RWPE1 (cell line): ENCODE measurements at regions not wholly inside any gene's neighbourhood (a gene's known extent, or its start where the extent isn't known, plus 50 kb on each side); places are given as distances from the start of the nearest gene placed in this dataset.

ENCODE experiments used
- CTCF ChIA-PET: fragments of 350-600 bp; sonication (Branson Sonifier 250); formaldehyde crosslinking; extraction: SDS; loops from one replicate; lab custom pipeline; 2021; lab: Yijun Ruan, JAX
- POLR2A ChIA-PET: fragments of 400-600 bp; formaldehyde crosslinking; extraction: SDS; loops from one replicate; lab custom pipeline; 2020; ENCODE audit warnings: antibody characterized with exemption; ENCODE audit not compliant: low non-redundant PET; lab: Yijun Ruan, JAX
- DNase-seq: peaks from one replicate; pipeline ENCODE4 v3.0.0; 2012; ENCODE audit warnings: low spot score
- H3K27ac ChIP-seq: fragments of 450-650 bp; 2 replicates; pipeline ENCODE4 v1.5.1; 2017
- TF ChIP-seq, protein P1 (sequence below): fragments of 450-650 bp; conservative IDR thresholded peaks from 2 replicates; pipeline ENCODE4 v1.5.1; 2017; ENCODE audit warnings: low read depth, mild to moderate bottlenecking

DNA sequence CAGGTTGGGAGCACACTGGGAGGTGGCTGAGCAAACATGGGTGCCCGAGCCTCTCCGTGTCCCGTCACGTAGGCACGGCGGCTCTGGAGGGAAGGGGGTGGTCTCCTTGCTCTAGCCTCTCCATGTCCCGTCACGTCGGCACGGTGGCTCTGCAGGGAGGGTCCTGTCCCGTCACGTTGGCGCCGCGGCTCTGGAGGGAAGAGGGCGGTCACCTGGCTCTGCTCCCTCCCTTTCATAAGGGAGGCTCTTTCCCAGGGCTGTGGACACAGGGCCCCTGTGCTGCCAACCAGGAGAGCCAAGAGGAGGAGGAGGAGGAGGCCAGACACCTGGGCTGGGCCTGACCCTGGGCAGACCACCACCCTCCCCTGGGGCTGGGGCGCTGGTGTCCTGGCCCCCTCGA is 1173.7 kb downstream of the BRD1 start:
- no peak overlapping the region for H3K27ac ChIP-seq
- DNase-seq: no peak
- CTCF ChIA-PET: no interaction called here
- POLR2A ChIA-PET: no interaction called here
- TF ChIP-seq, protein P1, sequence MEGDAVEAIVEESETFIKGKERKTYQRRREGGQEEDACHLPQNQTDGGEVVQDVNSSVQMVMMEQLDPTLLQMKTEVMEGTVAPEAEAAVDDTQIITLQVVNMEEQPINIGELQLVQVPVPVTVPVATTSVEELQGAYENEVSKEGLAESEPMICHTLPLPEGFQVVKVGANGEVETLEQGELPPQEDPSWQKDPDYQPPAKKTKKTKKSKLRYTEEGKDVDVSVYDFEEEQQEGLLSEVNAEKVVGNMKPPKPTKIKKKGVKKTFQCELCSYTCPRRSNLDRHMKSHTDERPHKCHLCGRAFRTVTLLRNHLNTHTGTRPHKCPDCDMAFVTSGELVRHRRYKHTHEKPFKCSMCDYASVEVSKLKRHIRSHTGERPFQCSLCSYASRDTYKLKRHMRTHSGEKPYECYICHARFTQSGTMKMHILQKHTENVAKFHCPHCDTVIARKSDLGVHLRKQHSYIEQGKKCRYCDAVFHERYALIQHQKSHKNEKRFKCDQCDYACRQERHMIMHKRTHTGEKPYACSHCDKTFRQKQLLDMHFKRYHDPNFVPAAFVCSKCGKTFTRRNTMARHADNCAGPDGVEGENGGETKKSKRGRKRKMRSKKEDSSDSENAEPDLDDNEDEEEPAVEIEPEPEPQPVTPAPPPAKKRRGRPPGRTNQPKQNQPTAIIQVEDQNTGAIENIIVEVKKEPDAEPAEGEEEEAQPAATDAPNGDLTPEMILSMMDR: no peak

DNA sequence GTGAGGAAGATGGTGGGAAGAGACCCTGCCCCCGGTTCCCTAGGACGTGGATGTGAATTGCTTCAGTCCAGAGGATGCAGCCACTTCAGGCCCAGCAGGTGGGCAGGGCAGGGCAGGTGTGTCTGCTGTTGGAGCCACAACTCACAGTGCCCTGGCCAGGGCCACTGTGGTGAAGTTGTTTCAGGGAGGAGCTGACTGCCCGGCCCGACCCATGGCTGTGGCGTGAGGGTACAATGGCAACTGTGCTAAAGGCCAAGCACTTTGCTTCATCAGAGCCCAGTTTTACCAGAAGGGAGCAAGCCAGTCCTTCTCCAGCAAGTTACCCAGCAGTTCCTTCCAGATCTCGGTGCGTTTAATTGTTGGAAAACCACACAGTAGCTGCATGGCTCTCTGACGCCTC is 1174.4 kb downstream of the BRD1 start:
- TF ChIP-seq, protein P1: no peak
- no peak for DNase-seq
- CTCF ChIA-PET: no interaction called here
- H3K27ac ChIP-seq: no peak overlapping the region
- POLR2A ChIA-PET: no interaction called here

DNA sequence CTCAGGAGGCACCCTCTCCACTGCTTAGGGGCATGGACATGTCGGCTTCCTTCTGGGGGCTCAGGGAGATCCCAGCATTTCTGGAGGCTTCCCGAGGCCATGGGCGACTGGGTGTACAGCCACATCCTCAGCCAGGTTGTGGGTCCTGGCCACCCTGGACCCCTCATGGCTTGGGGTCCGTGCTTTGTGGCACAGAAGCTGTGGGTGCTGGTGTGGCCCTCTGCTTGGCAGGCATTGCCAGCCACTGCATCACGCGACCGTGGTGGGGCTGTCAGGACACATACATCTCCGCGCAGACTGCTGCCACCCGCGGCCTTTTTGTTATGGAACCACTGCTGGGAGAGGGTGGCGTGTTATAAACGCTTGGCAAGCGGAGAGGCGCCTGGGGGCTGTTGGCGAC is 1174.9 kb downstream of the BRD1 start:
- TF ChIP-seq, protein P1: no peak
- DNase-seq: no peak
- no peak overlapping the region for H3K27ac ChIP-seq
- CTCF ChIA-PET: no interaction called here
- POLR2A ChIA-PET: no interaction called here

DNA sequence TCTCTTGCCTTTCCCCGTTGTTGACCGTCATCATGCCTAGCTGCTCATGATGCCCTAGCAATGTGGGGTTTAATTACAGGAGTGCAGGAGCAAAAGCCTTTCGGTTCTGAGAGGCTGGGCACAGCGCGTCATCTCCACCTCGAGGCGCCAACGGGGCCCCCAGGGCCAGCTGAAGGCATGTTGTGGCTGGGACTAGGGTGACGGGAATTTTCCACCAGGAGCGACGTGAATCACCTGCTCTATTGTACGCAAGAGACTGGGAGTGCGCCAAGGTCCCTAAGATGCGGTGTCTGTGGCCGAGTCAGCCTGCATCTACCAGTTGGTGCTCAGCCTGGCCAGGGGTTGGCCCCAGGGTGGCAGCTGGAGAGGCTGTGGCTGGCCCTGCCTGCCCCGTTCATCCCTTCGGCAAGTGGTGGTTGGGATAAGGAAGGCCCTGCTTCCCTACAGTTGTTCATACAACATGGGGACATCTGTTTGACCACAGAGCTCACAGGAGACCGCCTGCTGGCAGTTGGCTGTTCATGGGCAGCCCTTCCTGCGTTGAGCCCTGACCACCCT is 1175.6 kb downstream of the BRD1 start:
- H3K27ac ChIP-seq: no peak overlapping the region
- ChIA-PET POLR2A (no interaction called here), CTCF (no interaction called here)
- no peak for DNase-seq
- TF ChIP-seq, protein P1: no peak

DNA sequence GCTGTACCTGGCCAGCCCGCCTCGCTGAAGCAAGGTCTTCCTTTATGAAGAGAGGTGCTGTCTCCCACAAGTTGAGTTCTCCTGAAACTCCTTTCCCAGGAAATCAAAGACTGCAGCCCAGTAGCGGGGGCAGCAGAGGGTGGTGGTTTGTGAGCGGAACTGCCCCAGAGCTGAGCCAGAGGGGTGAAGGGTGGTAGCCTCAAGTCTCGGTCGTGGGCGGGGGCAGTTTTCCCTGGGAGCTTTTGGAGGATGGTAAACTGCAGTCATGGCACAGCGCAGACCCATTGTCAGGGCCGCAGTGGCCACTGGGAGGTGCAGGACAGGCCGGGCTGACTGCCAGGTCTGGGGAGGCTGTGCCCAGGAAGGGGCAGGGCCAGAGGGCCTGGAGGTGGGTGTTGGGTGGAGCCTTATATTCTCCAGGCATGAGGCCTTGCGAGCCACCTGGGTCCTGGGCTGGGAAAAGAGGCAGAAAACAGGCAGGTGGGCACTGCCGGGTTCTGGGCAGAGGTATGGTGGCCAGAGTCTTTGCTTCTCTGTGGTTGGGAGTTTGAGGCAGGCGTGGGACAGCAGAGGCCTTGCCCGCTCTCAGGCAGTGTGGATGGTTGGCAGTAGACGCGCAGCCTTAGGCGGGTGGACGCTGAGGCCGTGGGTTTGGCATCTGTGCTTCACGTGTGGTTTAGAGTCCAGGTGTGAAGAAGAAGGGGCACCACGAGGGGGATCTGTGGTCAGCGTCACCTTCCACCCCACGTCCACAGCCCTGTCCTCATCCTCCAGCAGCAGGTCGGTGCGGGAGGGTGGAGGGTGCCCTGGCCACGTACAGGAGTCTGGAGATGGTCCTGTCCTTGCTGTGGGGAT is 1176.4 kb downstream of the BRD1 start:
- DNase-seq: no peak
- TF ChIP-seq, protein P1: no peak
- ChIA-PET POLR2A (no interaction called here), CTCF (no interaction called here)
- H3K27ac ChIP-seq: no peak overlapping the region

DNA sequence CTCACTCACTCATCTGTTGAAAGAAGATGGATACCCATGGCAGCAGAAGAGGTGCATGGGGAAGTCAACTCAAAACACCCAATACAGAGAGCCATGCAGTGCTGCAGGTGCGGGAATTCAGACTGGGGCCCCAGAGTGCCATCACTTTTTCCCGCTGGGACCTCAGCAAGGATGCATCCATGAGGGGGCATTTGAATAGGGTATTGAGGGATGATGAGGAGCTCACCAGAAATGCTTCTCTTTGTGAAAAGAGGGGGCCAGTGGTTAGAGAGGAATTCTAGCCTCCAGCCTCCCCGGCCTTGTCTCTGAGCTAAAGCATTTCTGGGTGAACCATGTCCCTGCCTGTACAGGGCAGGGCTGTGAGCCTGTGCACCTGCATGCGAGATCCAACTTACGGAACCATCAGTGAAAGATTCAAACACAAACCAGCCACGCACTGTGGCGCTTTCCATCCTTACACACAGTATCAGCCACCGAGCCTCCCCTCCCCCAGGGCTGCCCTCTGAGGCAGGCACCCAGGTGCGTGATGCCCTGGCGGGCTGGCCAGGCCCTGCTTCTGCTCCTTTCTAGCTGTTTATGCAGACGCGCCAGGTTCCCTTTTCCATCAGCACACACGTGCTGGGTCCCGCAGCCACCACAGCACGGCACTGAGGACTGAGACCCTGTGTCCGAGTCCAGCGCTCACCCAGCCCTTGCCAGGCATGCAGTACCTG is 1177.2 kb downstream of the BRD1 start:
- no peak overlapping the region for H3K27ac ChIP-seq
- DNase-seq: no peak
- ChIA-PET CTCF (no interaction called here), POLR2A (no interaction called here)
- TF ChIP-seq, protein P1: no peak
